GM12878 (cell line): ENCODE measurements at regions not wholly inside any gene's neighbourhood (a gene's known extent, or its start where the extent isn't known, plus 50 kb on each side); places are given as distances from the start of the nearest gene placed in this dataset.

Experiments used
- CEBPZ ChIP-seq: fragments of 150-350 bp; IDR thresholded peaks from 2 replicates; pipeline ENCODE4 v1.6.1; 2016; ENCODE audit warnings: low read depth, low read length
- HDAC6 ChIP-seq: fragments of 200-600 bp; sonication (generic); IDR thresholded peaks from one replicate; pipeline ENCODE4 v1.8.0; 2017; ENCODE audit warnings: antibody characterized with exemption; ENCODE audit not compliant: unreplicated experiment
- NR2C1 ChIP-seq: fragments of 450-650 bp; IDR thresholded peaks from 2 replicates; pipeline ENCODE4 v1.6.1; 2017; ENCODE audit warnings: antibody characterized with exemption, mild to moderate bottlenecking, moderate library complexity
- POLR2A ChIP-seq: IDR thresholded peaks from 2 replicates; pipeline ENCODE4 v1.6.1; 2011; ENCODE audit warnings: low read depth, mild to moderate bottlenecking, low read length
- SUZ12 ChIP-seq: fragments of 200-600 bp; sonication (generic); IDR thresholded peaks from one replicate; pipeline ENCODE4 v1.6.1; 2018; ENCODE audit warnings: antibody characterized with exemption, mild to moderate bottlenecking; ENCODE audit not compliant: unreplicated experiment
- TARDBP ChIP-seq: IDR thresholded peaks from 2 replicates; pipeline ENCODE4 v1.6.1; 2016; ENCODE audit warnings: borderline replicate concordance
- WRNIP1 ChIP-seq: IDR thresholded peaks from 2 replicates; pipeline ENCODE4 v1.6.1; 2011; ENCODE audit warnings: low read depth, low read length, improper control_type of control experiment, borderline replicate concordance
- ZBTB11 ChIP-seq: fragments of 450-650 bp; formaldehyde crosslinking; IDR thresholded peaks from 2 replicates; pipeline ENCODE4 v1.5.0; 2022; ENCODE audit warnings: mild to moderate bottlenecking, missing genetic modification characterization
- ZSCAN29 ChIP-seq: fragments of 450-650 bp; IDR thresholded peaks from 2 replicates; pipeline ENCODE4 v1.6.1; 2017; ENCODE audit warnings: mild to moderate bottlenecking, moderate library complexity
- TF ChIP-seq, protein P1 (sequence below): IDR thresholded peaks from 2 replicates; pipeline ENCODE4 v1.6.1; 2011; ENCODE audit warnings: borderline replicate concordance, low read depth, mild to moderate bottlenecking, moderate library complexity, mixed read lengths, low read length; ENCODE audit not compliant: insufficient read depth; ENCODE audit errors: extremely low read length
- TF ChIP-seq, protein P2 (sequence below), 3 experiments: IDR thresholded peaks in 2 of 3; conservative IDR thresholded peaks in 1 of 3; 2 replicates each; pipeline ENCODE4 v1.5.1; 2011; ENCODE audit warnings: low read depth in 3 of 3, low read length in 3 of 3, mild to moderate bottlenecking in 3 of 3, control low read depth in 2 of 3, moderate library complexity in 2 of 3, inconsistent platforms in 1 of 3, mixed read lengths in 1 of 3; ENCODE audit not compliant: control insufficient read depth in 2 of 3, insufficient read depth in 1 of 3; ENCODE audit errors: extremely low read depth in 1 of 3
- TF ChIP-seq, protein P3 (sequence below): IDR thresholded peaks from 2 replicates; pipeline ENCODE4 v1.6.1; 2012; ENCODE audit warnings: low read depth, low read length, improper control_type of control experiment

GRCh38 chr12:38490941-38491340, 174.4 kb downstream of the ALG10B start (continued):
- TF ChIP-seq, protein P1, sequence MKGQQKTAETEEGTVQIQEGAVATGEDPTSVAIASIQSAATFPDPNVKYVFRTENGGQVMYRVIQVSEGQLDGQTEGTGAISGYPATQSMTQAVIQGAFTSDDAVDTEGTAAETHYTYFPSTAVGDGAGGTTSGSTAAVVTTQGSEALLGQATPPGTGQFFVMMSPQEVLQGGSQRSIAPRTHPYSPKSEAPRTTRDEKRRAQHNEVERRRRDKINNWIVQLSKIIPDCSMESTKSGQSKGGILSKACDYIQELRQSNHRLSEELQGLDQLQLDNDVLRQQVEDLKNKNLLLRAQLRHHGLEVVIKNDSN = no peak
- TF ChIP-seq, protein P2, sequence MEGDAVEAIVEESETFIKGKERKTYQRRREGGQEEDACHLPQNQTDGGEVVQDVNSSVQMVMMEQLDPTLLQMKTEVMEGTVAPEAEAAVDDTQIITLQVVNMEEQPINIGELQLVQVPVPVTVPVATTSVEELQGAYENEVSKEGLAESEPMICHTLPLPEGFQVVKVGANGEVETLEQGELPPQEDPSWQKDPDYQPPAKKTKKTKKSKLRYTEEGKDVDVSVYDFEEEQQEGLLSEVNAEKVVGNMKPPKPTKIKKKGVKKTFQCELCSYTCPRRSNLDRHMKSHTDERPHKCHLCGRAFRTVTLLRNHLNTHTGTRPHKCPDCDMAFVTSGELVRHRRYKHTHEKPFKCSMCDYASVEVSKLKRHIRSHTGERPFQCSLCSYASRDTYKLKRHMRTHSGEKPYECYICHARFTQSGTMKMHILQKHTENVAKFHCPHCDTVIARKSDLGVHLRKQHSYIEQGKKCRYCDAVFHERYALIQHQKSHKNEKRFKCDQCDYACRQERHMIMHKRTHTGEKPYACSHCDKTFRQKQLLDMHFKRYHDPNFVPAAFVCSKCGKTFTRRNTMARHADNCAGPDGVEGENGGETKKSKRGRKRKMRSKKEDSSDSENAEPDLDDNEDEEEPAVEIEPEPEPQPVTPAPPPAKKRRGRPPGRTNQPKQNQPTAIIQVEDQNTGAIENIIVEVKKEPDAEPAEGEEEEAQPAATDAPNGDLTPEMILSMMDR (IDR thresholded peaks at IDR 0.05 in 2 of 3, conservative IDR thresholded peaks at IDR 0.05 in 1 of 3; ENCODE audit: control insufficient read depth in 2 of 3, extremely low read depth in 1 of 3, insufficient read depth in 1 of 3, low read depth in 3 of 3, low read length in 3 of 3) = no peak
- no peak for TF ChIP-seq WRNIP1
- TF ChIP-seq TARDBP = no peak
- TF ChIP-seq, protein P3, sequence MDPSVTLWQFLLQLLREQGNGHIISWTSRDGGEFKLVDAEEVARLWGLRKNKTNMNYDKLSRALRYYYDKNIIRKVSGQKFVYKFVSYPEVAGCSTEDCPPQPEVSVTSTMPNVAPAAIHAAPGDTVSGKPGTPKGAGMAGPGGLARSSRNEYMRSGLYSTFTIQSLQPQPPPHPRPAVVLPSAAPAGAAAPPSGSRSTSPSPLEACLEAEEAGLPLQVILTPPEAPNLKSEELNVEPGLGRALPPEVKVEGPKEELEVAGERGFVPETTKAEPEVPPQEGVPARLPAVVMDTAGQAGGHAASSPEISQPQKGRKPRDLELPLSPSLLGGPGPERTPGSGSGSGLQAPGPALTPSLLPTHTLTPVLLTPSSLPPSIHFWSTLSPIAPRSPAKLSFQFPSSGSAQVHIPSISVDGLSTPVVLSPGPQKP = no peak
- TF ChIP-seq SUZ12 = no peak
- TF ChIP-seq ZBTB11 (CRISPR knock-in tag) = no peak
- no peak for TF ChIP-seq NR2C1
- TF ChIP-seq ZSCAN29 = no peak
- no peak for TF ChIP-seq HDAC6
- no peak for TF ChIP-seq CEBPZ
- TF ChIP-seq POLR2A = no peak
